Activated T-helper 1 cell treated with anti-CD3 and anti-CD28 coated beads, Interleukin-12 subunit alpha, Interleukin-12 subunit beta, Interleukin-2, Interleukin-4 antibody, amounts not matched to agents 30 ng/mL and 10 ng/mL and 1 ng/mL, durations not matched to agents 14 hours and 24 hours and 36 hours (primary cell): ENCODE measurements at regions not wholly inside any gene's neighbourhood (a gene's known extent, or its start where the extent isn't known, plus 50 kb on each side); places are given as distances from the start of the nearest gene placed in this dataset.

Experiments used
- DNase-seq: peaks from one replicate; pipeline ENCODE4 v3.0.0; 2021; ENCODE audit warnings: low spot score
- H3K27ac Mint-ChIP-seq: one replicate; pipeline ENCODE4 v1.8.0; 2021; ENCODE audit warnings: mild to moderate bottlenecking, mixed read lengths
- H3K27me3 Mint-ChIP-seq: one replicate; pipeline ENCODE4 v1.8.0; 2022; ENCODE audit warnings: mild to moderate bottlenecking, moderate library complexity, mixed read lengths; ENCODE audit not compliant: insufficient read depth
- H3K36me3 Mint-ChIP-seq: one replicate; pipeline ENCODE4 v1.8.0; 2021; ENCODE audit warnings: low read depth, mixed read lengths
- H3K4me1 Mint-ChIP-seq: one replicate; pipeline ENCODE4 v1.8.0; 2021; ENCODE audit warnings: low read depth, mixed read lengths
- H3K4me3 Mint-ChIP-seq: one replicate; pipeline ENCODE4 v1.8.0; 2021; ENCODE audit warnings: mild to moderate bottlenecking, moderate library complexity, mixed read lengths
- H3K9me3 Mint-ChIP-seq: one replicate; pipeline ENCODE4 v1.8.0; 2021; ENCODE audit warnings: mixed read lengths
- intact Hi-C: fragments of 100-400 bp; cut with micrococcal nuclease; formaldehyde crosslinking; loops from one replicate; pipeline ENCODE4 v1.15.1; 2024

DNA sequence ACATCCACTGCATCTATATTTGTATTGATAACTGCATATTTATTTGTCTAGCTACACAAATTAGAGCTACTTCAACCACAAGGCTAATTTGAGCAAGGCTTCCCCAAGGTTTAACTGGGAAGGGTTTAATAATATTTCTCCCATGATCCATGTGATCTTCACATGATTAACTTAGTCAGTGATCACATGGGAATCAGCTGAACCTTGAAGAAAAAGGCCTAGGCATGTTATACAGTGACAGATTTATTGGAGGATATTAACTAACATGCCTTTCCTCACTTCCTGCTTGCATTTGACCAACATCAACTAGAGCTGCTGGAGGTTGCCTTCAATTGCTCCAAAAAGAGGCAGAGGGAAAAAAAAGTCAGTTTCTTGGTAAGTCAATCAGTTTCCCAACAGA, 417.0 kb downstream of the HAO1 start:
- DNase-seq = no peak
- Mint-ChIP-seq H3K36me3 (no peaks in the 10 kb centered on the region), H3K9me3 (peaks cover 3% of the 10 kb centered on the region), H3K27me3 (no peaks in the 10 kb centered on the region), H3K27ac (no peak overlapping the region), H3K4me3 (no peak overlapping the region), H3K4me1 (no peaks in the 10 kb centered on the region)
- intact Hi-C loops = no loop called here

DNA sequence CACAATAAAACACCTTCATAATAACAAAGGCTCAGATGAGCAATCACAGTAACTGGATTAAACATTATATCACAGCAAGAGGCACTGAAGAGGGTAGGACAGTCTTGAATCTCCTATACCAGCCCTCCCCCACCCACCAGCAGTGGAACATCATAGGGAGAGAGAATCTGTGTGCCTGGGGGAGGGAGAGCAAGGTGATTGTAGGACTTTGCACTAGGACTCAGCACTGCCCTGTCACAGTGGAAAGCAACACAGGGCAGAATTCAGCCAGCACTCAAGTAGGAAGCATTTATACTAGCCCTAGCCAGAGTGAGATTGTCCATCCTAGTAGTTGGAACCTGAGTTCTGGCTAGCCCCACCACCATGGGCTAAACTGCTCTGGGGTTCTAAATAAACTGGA, 400.2 kb downstream of the HAO1 start:
- no peak for DNase-seq
- no peaks in the 10 kb centered on the region for H3K9me3 Mint-ChIP-seq
- H3K4me3 Mint-ChIP-seq = no peak overlapping the region
- H3K27ac Mint-ChIP-seq = no peak overlapping the region
- no peaks in the 10 kb centered on the region for H3K27me3 Mint-ChIP-seq
- H3K36me3 Mint-ChIP-seq = no peaks in the 10 kb centered on the region
- intact Hi-C loops = no loop called here
- H3K4me1 Mint-ChIP-seq = no peaks in the 10 kb centered on the region

DNA sequence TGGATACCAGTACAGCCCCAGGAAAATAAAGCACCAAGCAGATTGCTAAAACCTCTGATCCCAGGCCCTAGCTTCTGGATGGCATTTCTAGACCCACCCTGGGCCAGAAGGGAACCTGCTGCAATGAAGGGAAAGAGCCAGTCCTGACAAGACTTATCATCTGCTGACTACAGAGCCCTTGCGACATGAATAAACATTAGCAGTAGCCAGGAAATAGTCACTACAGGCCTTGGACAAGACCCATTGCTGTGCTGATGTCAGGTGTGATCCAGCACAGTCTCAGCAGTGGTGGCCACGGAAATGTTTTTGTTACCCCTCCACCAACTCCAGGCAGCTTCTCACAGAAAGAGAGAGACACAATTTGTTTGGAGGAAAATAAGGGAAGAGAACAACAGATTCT, 399.3 kb downstream of the HAO1 start:
- no peak overlapping the region for H3K4me3 Mint-ChIP-seq
- H3K4me1 Mint-ChIP-seq = no peaks in the 10 kb centered on the region
- DNase-seq = no peak
- no peaks in the 10 kb centered on the region for H3K9me3 Mint-ChIP-seq
- no peaks in the 10 kb centered on the region for H3K36me3 Mint-ChIP-seq
- H3K27me3 Mint-ChIP-seq = no peaks in the 10 kb centered on the region
- no peak overlapping the region for H3K27ac Mint-ChIP-seq
- intact Hi-C loops = no loop called here

DNA sequence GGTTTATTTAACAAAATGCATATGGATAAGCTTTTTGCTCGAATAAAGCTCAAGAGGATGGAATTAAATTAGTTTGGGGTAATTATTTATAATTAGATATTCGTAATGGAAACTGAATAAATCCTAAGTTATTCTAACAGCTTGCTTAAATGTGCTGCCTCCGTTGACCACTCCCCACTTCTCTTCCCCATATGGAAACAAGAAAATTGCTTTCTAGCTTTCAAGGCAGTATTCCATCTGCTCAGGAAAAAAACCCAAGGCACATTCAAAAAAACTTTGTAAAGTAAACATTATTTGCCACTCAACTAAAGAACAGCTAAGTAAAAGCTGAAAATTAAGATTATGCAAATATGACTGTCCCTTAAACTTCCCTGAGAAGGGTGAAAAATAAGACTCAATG, 369.2 kb downstream of the HAO1 start:
- H3K4me3 Mint-ChIP-seq = no peak overlapping the region
- peaks cover 27% of the 10 kb centered on the region for H3K9me3 Mint-ChIP-seq
- H3K27ac Mint-ChIP-seq = no peak overlapping the region
- intact Hi-C loops = no loop called here
- DNase-seq = no peak
- H3K36me3 Mint-ChIP-seq = no peaks in the 10 kb centered on the region
- no peaks in the 10 kb centered on the region for H3K27me3 Mint-ChIP-seq
- H3K4me1 Mint-ChIP-seq = no peaks in the 10 kb centered on the region

DNA sequence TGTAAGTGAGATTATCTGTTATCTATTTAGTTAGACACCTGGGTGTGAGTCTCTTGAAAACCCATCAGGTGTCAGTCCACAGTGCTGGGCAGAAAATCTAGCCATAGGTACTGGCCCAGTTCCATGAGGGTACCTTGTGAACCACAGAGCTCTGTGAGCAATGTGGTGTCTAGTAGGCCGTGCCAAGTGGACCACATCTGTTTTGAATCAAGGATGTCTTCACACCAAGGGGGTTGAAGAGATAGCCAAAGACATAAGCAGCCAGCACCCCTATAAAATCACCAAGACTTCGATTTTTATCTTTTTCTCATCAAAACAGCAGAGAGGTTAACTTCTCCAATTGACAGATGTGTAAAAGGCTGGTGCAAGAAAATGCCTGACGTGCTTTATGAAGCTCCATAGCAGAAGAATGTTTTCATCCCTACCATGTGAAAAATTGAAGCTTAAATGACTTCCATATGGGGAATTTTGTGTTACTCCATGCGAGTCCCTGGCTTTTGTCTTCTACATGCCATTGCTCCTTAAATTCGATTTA, 368.7 kb downstream of the HAO1 start:
- no peaks in the 10 kb centered on the region for H3K36me3 Mint-ChIP-seq
- no peaks in the 10 kb centered on the region for H3K4me1 Mint-ChIP-seq
- no peaks in the 10 kb centered on the region for H3K27me3 Mint-ChIP-seq
- no peak for DNase-seq
- intact Hi-C loops = no loop called here
- peaks cover 25% of the 10 kb centered on the region for H3K9me3 Mint-ChIP-seq
- no peak overlapping the region for H3K4me3 Mint-ChIP-seq
- H3K27ac Mint-ChIP-seq = no peak overlapping the region

DNA sequence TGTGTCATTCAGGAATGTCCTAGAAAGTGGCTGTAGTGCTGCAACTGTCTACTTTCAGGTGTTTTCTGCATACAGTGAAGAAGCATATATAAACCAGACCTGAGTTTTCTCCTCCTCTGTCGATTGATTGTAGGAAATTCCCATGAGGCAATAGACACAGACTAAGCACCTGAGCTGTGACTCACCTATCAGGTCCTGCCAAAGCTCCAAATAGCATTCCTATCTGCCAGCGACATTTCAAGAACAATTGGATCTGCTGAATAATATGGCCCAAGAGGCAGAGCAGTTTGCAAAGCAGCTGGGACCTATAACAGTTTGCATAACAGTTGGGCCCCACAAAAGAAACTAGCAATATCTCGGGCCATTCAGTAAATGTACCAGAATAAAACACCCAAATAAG, 360.4 kb downstream of the HAO1 start:
- H3K4me3 Mint-ChIP-seq = no peak overlapping the region
- intact Hi-C loops = no loop called here
- no peak overlapping the region for H3K27ac Mint-ChIP-seq
- no peaks in the 10 kb centered on the region for H3K36me3 Mint-ChIP-seq
- peaks cover 6% of the 10 kb centered on the region for H3K9me3 Mint-ChIP-seq
- H3K27me3 Mint-ChIP-seq = no peaks in the 10 kb centered on the region
- H3K4me1 Mint-ChIP-seq = no peaks in the 10 kb centered on the region
- no peak for DNase-seq

DNA sequence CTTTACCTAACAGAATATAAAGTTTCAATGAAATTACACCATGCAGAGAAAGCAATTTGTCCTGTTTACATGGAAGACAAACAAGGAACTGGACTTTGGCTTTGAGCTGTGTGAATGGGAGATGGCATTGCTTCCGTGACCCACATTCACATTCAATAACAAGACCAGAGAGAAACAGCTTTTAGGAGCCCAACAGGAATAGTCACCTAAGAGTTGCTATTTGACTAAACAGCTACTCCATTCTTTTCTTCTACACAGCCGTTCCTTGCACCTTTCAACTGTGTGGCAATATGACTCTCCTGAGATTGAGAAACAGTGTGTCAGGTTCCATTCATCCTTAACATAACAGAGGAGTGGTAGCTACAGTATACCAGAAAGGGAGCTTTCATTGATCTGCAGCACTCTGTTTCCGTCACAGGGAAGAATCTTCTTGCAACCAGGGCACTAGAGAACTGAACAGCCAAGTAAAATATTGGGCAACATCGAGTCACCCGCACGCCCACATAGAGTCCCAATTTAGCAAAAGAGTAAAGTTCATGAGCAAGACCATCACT, 355.1 kb downstream of the HAO1 start:
- no peak for DNase-seq
- Mint-ChIP-seq H3K4me1 (no peaks in the 10 kb centered on the region), H3K27me3 (no peaks in the 10 kb centered on the region), H3K27ac (no peak overlapping the region), H3K9me3 (no peaks in the 10 kb centered on the region), H3K4me3 (no peak overlapping the region), H3K36me3 (no peaks in the 10 kb centered on the region)
- intact Hi-C loops = no loop called here

DNA sequence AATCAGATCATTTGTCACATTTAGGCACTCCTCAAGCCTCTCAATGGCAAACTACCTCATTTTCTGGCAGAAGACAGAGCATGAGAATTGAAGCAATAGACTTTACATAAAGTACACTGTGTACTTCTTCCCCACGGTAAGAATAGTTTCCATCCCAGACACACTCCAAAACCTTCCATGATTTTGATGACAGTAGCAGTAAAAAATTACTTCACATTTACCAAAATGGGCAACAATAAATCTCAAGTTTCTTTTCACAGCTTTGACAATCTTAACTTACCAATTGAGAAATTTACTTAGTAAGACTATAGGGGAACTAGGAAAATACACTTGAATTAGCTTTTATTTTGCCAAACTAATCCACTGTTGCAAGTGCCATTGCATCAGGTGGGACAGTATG, 353.8 kb downstream of the HAO1 start:
- Mint-ChIP-seq H3K27ac (no peak overlapping the region), H3K4me3 (no peak overlapping the region), H3K27me3 (no peaks in the 10 kb centered on the region), H3K36me3 (no peaks in the 10 kb centered on the region), H3K4me1 (no peaks in the 10 kb centered on the region), H3K9me3 (no peaks in the 10 kb centered on the region)
- DNase-seq = no peak
- intact Hi-C loops = no loop called here

DNA sequence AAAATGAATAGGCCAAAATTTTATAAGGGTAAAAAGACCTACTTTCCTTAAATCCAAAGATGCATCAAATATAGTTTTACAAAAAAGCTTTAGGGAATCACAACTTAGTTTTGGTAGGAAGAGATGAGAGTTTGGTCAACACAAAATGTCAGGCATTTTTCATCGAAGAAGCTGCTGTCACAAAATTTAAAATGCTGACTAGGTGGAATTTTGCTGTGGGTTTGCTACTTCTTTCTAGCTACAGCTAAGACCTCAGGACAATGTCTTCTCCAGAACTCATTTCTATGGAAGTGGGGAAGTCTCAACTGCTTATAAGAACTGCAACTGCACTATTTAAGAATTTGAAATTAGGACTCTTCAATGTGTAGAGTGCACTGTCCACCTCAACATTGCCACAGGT, 351.1 kb downstream of the HAO1 start:
- H3K36me3 Mint-ChIP-seq = no peaks in the 10 kb centered on the region
- DNase-seq = no peak
- no peaks in the 10 kb centered on the region for H3K4me1 Mint-ChIP-seq
- no peak overlapping the region for H3K4me3 Mint-ChIP-seq
- H3K27ac Mint-ChIP-seq = no peak overlapping the region
- H3K27me3 Mint-ChIP-seq = no peaks in the 10 kb centered on the region
- intact Hi-C loops = no loop called here
- no peaks in the 10 kb centered on the region for H3K9me3 Mint-ChIP-seq

DNA sequence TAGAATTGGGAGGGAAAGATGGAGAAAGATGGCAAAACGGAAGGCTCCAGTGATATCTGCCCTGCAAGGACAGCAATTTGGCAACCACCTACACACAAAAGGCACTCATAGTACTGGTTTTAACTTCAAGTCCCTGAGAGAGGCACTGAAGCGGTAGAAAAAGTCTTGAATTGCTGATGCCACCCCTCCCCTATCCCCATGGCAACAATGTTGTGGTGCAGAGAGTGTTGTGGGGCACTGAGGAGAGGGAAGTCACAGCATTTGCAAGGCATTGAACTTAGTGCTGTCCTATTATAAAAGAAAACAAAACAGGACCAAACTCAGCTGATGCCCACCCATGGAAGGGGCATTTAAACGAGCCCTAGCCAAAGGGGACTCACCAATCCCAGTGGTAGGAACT, 343.7 kb downstream of the HAO1 start:
- Mint-ChIP-seq H3K4me3 (no peak overlapping the region), H3K36me3 (no peaks in the 10 kb centered on the region), H3K4me1 (no peaks in the 10 kb centered on the region), H3K9me3 (peaks cover 4% of the 10 kb centered on the region), H3K27ac (no peak overlapping the region), H3K27me3 (no peaks in the 10 kb centered on the region)
- intact Hi-C loops = no loop called here
- no peak for DNase-seq

DNA sequence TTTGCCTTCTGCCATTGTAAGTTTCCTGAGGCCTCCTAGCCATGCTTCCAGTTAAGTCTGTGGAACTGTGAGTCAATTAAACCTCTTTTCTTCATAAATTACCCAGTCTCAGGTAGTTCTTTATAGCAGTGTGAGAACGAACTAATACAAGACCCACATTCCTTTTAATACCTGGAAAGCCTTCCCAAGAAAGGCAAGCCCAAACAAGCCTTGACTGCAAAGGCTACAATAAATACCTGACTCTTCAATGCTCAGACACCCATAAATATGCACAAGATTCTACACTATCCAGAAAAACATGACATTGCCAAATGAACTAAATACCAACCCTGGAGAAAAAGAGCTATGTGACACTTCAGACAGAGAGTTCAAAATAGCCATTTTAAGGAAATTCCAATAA, 338.8 kb downstream of the HAO1 start:
- Mint-ChIP-seq H3K27me3 (no peaks in the 10 kb centered on the region), H3K4me3 (no peak overlapping the region), H3K36me3 (no peaks in the 10 kb centered on the region), H3K27ac (no peak overlapping the region), H3K4me1 (no peaks in the 10 kb centered on the region), H3K9me3 (peaks cover 9% of the 10 kb centered on the region)
- DNase-seq = no peak
- intact Hi-C loops = no loop called here

DNA sequence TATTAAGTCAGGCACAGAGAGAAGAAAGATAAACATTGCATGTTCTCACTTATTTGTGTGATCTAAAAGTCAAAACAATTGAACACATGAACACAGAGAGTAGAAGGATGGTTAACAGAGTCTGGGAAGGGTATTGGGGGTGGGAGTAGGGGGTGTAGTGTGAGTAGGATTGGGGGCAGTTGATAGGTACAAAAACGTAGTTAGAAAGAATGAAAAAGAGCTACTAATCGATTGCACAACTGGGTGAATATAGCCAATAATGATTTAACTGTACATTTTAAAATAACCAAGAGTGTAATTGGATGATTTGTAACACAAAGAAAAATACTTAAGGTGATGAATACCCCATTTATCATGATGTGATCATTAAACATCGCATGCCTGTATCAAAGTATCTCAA, 333.3 kb downstream of the HAO1 start:
- H3K27ac Mint-ChIP-seq = no peak overlapping the region
- H3K36me3 Mint-ChIP-seq = no peaks in the 10 kb centered on the region
- no peak for DNase-seq
- no peaks in the 10 kb centered on the region for H3K27me3 Mint-ChIP-seq
- intact Hi-C loops = no loop called here
- no peak overlapping the region for H3K4me3 Mint-ChIP-seq
- no peaks in the 10 kb centered on the region for H3K4me1 Mint-ChIP-seq
- H3K9me3 Mint-ChIP-seq = peaks cover 4% of the 10 kb centered on the region

DNA sequence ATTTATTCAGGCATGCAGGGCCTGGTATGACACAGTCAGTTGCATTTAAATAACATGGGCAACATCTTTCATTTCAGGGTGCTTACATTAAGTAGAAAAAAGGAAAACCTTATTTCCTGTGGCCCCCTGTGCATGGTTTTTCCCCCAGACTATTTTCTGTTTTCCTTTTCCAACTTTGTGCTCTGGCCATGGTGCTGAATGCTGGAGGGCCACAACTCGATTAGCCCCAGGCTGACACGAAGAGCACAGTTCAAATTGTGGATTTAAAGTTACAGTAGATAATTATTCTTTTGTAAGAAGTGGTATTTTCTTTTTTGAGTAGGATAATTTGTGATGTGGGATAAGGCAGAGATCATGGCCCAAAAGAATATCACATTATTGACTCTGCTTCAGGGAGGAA, 332.0 kb downstream of the HAO1 start:
- Mint-ChIP-seq H3K4me3 (no peak overlapping the region), H3K36me3 (no peaks in the 10 kb centered on the region), H3K27me3 (no peaks in the 10 kb centered on the region), H3K9me3 (peaks cover 4% of the 10 kb centered on the region), H3K4me1 (no peaks in the 10 kb centered on the region), H3K27ac (no peak overlapping the region)
- DNase-seq = no peak
- intact Hi-C loops = no loop called here

DNA sequence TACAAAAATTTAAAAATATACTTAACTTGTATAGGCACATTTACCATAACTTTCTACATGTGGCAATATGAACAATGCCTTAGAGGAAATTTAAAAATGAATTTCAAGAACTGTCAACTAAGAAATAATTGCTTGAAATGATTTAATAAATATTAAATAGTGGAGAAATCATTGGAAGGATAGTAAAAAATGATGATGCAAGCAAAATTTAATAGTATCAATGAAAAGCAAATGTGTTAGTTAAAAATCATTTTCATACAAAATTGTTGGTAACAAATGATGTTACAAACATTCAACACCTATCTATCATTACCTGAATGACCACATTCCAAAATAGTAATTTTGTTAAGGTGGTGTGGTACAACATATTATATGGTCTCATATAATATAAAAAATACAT, 331.0 kb downstream of the HAO1 start:
- Mint-ChIP-seq H3K4me1 (no peaks in the 10 kb centered on the region), H3K36me3 (no peaks in the 10 kb centered on the region), H3K9me3 (peaks cover 4% of the 10 kb centered on the region), H3K4me3 (no peak overlapping the region), H3K27me3 (no peaks in the 10 kb centered on the region), H3K27ac (no peak overlapping the region)
- no peak for DNase-seq
- intact Hi-C loops = no loop called here
